MG63 (cell line): ENCODE measurements at regions not wholly inside any gene's neighbourhood (a gene's known extent, or its start where the extent isn't known, plus 50 kb on each side); places are given as distances from the start of the nearest gene placed in this dataset.

Experiments
- DNase-seq: peaks from one replicate; pipeline ENCODE4 v3.0.0-alpha.2; 2020
- H3K27me3 ChIP-seq: fragments of 250-450 bp; sonication (Bioruptor Pico); 2 replicates; pipeline ENCODE4 v1.5.1; 2020; ENCODE audit warnings: mild to moderate bottlenecking, moderate library complexity
- H3K36me3 ChIP-seq: fragments of 250-450 bp; sonication (Bioruptor Pico); 2 replicates; pipeline ENCODE4 v1.5.1; 2020; ENCODE audit warnings: mild to moderate bottlenecking, moderate library complexity
- H3K4me3 ChIP-seq: fragments of 250-450 bp; sonication (Bioruptor Pico); 2 replicates; pipeline ENCODE4 v1.5.1; 2020; ENCODE audit warnings: mild to moderate bottlenecking, moderate library complexity
- H3K9me3 ChIP-seq: fragments of 250-450 bp; sonication (Bioruptor Pico); 2 replicates; pipeline ENCODE4 v1.5.1; 2020; ENCODE audit warnings: mild to moderate bottlenecking, moderate library complexity

DNA sequence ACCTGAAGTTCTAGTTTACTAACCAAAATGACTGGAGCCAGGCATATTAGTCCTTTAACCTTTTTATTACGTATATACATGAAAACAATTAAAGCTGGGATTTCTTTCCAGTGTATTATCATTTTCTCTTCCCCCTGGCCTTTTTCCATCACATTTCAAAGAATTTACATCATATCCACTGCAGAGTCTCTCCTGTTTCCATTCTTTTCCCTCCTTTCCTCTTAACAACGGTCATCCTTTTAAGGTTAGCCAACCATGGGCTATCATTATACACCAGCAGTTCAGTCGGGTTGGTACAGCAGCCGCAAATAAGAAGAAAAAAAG is 104.6 kb downstream of the TFAP2A start:
- H3K4me3 ChIP-seq = no peak overlapping the region
- H3K9me3 ChIP-seq = no peaks in the 10 kb centered on the region
- H3K36me3 ChIP-seq = no peaks in the 10 kb centered on the region
- no peaks in the 10 kb centered on the region for H3K27me3 ChIP-seq
- no peak for DNase-seq

DNA sequence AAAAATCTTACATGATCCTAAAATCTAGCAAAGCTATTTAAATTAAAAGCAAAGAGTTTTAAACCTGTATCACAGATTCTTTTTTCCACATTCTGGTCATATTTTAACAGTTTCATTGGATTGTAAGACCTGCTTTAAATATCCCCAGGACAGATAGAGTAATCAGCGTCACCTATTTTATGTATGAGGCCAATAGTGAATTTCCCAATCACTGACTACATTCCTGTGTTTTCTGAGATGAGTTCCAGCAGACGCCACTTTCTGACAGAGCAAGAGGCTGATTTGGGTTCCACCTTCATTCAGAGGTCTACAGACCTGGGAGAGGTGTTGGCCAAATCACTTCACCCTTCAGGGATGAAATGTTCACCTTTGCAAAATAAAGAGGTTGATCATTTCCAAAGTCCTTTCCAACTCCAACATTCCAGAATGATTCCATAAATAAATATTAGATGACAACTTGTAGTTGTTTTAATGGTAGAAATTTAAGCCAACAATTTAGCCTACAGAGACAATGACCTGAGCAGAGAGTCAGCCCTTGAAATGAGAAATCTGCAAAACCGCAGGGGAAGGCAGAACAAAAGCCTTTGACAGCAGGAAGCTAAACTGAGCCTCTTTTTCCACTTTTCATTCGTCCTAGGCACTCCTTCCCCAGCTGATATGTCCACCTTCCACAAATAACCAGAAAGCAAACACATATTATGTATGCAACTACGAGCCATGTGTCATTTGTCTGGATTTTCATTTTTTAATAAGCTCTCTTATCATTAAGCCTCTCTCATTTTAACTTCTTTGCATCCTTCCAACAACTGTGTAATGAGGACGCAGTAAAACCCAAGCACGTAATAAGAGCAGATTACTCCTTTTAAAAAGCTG is 105.2 kb downstream of the TFAP2A start:
- no peak for DNase-seq
- Histone ChIP-seq H3K36me3 (no peaks in the 10 kb centered on the region), H3K9me3 (no peaks in the 10 kb centered on the region), H3K4me3 (no peak overlapping the region), H3K27me3 (no peaks in the 10 kb centered on the region)

DNA sequence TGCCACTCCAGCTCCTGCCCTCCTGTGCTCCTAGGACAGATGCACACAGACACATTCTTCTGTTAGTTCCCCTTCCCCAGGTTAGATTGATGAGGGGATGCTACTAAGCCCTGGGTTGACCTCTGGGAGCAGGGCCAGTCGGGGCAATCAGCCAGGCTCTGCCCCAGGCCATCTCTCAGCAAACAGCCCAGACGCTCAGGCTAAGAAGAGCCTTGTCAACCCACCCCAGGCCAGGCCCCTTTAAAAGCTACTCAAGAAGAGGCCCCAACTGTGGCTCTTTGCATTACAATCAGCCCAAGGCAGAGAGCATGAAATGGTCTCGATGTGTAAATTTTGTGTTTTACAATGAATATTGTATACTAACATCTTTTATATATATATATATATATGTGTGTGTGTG is 107.4 kb downstream of the TFAP2A start:
- H3K9me3 ChIP-seq = no peaks in the 10 kb centered on the region
- DNase-seq = no peak
- H3K4me3 ChIP-seq = no peak overlapping the region
- no peaks in the 10 kb centered on the region for H3K27me3 ChIP-seq
- no peaks in the 10 kb centered on the region for H3K36me3 ChIP-seq

DNA sequence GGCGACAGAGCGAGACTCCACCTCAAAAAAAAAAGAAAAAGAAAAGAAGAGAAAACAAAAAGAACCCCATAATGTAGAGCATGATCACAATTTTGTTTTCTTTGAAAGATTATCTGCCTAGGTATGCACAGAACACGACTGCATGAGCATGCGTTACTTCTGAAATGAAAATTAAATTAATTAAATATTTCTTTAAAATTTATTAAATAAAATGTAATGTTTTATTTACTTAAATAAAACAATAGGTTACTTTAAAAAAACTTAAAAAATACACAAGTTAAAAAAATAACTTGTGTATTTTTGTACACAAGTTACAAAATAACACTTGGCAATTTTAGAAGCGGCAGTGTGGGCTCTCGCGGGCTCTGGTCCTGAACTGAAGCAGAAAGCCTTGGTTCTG is 107.8 kb downstream of the TFAP2A start:
- no peak for DNase-seq
- Histone ChIP-seq H3K4me3 (no peak overlapping the region), H3K27me3 (no peaks in the 10 kb centered on the region), H3K9me3 (no peaks in the 10 kb centered on the region), H3K36me3 (no peaks in the 10 kb centered on the region)

DNA sequence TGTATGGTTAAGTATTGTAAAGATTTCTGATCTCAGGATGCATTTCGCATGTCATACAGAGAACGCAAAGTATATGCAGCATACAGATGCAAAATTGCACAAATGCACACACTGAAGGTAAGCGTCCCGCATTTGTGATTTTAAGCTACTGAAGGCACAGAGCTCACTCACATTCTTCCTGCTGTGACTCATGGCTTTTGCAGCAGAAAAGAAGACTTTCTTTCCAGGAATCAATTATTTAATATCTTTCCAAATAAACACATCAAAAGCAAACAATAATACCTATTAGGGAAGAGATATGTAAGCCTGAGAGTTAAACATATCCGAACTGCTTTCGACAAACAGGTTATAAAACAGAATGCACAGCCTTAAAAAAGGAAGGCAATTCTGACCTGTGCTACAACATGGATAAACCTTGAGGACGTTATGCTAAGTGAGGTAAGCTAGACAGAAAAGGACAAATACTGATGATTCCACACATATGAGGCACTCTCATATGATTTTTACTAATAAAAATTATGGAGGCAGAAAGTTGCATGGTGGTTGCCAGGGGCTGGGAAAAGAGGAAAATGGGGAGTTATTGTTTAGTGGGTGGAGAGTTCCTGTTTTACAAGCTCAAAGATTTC is 109.0 kb downstream of the TFAP2A start:
- no peak overlapping the region for H3K4me3 ChIP-seq
- no peaks in the 10 kb centered on the region for H3K9me3 ChIP-seq
- no peaks in the 10 kb centered on the region for H3K27me3 ChIP-seq
- H3K36me3 ChIP-seq = no peaks in the 10 kb centered on the region
- DNase-seq = no peak

DNA sequence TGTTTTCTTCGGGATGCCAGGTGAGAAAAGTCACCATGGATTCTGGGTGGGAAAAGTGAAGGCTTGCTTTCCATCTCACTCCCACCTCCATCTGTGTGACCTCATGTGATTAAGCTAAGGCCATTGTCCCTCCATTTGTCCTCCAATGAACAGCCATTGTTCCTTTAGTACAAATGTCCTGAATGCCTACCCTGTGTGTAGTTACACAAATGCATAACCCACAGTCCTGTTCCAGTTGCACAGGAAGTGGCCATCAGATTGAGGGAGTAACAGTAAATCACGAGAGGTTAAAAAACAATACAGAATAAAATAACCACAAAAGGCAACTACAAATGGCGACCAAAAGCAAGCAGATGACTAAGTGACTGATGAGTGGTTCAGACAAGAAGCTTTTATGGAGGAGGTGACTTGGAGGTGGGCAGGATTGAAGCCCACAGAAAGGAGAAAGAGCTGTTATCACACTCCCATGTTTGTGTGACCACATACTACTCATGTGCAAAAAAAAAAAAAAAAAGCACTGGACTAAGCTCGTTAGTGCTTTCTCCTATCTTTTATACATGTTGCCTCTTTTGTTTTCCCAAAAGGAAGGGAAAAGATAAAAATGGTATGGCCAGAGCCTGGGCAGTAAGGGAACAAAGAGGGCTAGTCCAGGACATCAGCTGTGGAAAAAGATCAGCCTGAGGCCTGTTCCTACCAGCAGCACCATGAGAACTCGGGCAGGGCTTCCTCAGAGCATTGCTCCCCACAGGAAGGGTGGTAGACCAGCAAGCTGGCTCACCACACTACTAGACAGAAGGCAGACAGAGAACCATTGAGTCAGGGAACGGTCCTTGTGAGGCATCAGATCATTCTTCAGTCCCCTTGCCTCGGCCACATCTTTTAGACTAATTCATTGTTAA is 111.0 kb downstream of the TFAP2A start:
- H3K4me3 ChIP-seq = no peak overlapping the region
- H3K27me3 ChIP-seq = no peaks in the 10 kb centered on the region
- no peak for DNase-seq
- no peaks in the 10 kb centered on the region for H3K9me3 ChIP-seq
- H3K36me3 ChIP-seq = no peaks in the 10 kb centered on the region

DNA sequence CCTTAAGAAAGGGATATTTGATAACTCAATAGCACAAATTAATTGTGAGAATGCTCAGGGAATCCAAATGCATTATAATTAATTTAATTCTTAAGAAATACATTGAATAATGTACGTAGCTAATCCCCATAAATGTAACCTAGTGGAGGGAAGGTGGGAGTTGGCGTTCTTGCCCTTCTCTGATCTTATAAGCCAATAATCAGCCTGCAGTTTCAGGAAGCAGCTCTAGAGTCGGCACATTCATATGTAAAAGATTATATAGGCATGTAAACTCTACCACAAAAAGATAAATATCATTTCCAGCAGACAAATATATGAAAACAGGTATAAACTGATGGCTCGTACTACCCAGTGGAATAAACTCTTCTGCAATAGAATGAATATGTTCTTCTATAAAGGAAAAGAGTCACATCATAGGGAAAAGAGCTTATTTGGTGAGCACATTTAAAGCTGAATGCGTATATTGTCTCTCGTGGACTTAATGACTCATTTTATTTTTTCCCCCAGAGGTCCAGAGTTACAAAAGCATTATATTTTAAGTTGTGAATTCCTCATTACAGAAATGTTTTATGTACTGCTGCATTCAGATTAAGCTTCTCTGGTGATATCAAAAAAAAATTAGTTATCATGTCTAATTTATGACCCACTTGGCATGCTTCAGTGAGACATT is 112.2 kb downstream of the TFAP2A start:
- no peaks in the 10 kb centered on the region for H3K27me3 ChIP-seq
- H3K9me3 ChIP-seq = no peaks in the 10 kb centered on the region
- no peaks in the 10 kb centered on the region for H3K36me3 ChIP-seq
- H3K4me3 ChIP-seq = no peak overlapping the region
- DNase-seq = no peak

DNA sequence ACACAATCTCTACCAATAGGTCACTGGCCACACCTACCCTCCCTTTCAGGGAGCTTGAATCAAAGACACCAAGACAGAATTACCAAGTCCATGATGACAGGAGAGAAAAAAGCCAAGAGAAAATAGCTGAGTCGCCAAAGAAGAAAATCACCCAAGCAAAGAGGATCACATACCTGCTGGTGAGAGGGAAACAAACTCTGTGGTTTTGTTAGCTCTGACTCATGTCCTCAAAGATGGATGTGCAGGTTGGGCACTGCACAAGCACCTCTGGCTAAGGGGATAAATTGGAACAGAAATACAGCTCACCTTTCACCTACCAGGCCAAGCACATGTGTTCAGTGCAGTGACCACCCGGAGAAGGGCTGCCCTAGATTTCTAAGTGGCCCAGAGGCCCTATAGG is 114.8 kb downstream of the TFAP2A start:
- no peak for DNase-seq
- Histone ChIP-seq H3K9me3 (no peaks in the 10 kb centered on the region), H3K27me3 (no peaks in the 10 kb centered on the region), H3K4me3 (no peak overlapping the region), H3K36me3 (no peaks in the 10 kb centered on the region)

DNA sequence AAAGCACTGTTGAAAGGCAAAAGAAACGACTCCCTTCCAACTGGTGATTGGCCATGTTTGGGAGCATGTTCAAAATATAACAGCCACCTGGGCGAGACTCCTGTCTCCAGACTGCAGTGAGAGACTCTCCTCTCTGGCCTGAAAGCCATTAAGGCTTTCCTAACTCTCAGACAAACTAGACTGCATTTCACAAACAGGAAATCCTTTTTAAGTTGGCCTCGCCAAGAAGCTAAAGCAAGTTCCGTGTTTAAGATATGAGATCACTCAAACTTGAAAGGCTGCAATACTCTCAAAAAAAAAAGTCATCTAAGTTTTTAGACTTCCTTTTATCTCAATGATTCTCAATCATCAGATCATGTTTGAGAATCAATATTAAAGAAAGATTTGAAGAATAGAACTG is 117.0 kb downstream of the TFAP2A start:
- peak; percentile 31 for DNase-seq
- Histone ChIP-seq H3K9me3 (no peaks in the 10 kb centered on the region), H3K36me3 (no peaks in the 10 kb centered on the region), H3K27me3 (no peaks in the 10 kb centered on the region), H3K4me3 (no peak overlapping the region)

DNA sequence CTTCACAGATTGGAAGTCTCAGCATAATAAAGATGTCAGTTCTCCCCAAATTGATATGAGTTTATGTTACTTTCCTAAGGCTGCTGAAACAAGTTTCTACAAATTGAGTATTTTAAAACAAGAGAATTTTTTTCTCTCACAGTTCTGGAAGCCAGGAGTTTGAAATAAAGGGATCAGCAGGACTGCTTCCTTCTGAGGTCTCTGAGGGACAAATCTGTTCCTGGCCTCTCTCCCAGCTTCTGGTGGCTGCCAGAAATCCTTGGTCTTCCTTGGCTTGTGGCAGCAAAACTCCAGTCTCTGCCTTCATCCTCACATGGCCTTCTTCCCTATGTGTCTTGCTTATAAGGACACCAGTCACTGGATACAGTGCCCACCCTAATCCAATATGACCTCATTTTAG is 136.1 kb downstream of the TFAP2A start:
- no peaks in the 10 kb centered on the region for H3K36me3 ChIP-seq
- H3K27me3 ChIP-seq = no peaks in the 10 kb centered on the region
- DNase-seq = peak; percentile 40
- H3K9me3 ChIP-seq = peaks cover 9% of the 10 kb centered on the region; the same call in 1 of the 2 replicates
- H3K4me3 ChIP-seq = no peak overlapping the region

DNA sequence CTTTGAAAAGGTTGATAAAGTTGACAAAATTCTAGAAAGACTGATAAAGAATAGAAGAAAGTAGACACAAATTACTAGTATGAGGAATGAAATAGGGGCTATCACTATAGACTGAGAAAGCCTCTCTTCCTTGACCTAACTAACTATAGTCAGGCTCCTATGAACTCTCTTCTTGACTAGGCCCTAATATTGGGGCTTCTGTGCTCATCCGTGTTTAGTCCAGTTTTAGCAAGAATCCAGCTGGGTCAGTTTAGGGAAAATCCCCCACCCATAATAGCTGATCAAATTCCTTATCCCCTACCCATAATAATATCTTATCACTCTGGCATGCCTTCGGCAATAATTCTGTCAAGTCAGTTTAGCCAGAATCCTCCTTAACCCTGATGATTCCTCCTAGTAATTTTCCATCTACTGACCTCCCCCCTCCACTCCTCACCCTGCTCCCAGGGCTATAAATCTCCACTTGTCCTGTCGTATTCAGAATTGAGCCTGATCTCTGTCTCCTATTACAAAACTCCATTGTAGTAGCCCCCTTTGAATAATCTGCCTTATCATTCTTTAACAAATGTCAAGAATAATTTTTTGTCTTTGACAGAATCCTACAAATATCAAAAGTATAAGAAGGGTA is 138.1 kb downstream of the TFAP2A start:
- Histone ChIP-seq H3K9me3 (peaks cover 9% of the 10 kb centered on the region; the same call in 1 of the 2 replicates), H3K27me3 (no peaks in the 10 kb centered on the region), H3K4me3 (no peak overlapping the region), H3K36me3 (no peaks in the 10 kb centered on the region)
- no peak for DNase-seq

DNA sequence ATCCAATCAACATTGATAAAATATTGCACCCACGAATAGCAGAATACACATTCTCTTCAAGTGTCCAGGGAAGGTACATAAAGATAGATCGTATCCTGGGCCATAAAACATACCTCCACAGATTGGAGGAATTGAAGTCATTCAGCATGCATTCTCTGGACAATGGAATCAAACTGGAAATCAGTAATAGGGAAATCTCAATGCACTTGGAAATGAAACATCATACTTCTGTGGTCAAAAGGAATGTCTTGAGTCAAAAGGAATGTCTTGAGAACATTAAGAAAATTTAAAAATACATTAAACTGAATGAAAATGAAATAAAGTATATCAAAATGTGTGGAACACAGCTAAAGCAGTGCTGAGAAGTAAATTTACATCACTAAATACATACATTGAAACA is 138.8 kb downstream of the TFAP2A start:
- no peaks in the 10 kb centered on the region for H3K27me3 ChIP-seq
- no peaks in the 10 kb centered on the region for H3K36me3 ChIP-seq
- DNase-seq = no peak
- H3K4me3 ChIP-seq = no peak overlapping the region
- H3K9me3 ChIP-seq = peaks cover 9% of the 10 kb centered on the region; the same call in 1 of the 2 replicates

DNA sequence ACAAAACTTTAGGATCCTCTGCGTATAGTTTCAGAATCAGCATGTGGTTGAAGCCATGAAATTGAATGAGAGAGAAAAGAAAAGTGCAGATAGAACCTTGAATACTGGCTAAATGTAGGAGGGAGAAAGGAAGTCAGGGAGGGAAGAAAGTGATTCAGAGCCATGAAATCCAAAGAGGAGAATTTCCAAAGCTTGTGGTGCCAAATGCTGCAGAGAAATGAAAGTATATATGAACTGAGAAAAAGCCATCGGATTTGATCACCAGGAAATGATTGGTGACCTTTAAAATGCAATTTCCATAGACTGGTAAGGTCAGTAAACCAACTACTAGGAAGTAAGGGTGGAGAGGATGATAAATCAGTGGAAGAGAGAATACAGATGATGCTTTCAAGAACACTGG is 142.3 kb downstream of the TFAP2A start:
- Histone ChIP-seq H3K9me3 (peaks cover 9% of the 10 kb centered on the region; the same call in 1 of the 2 replicates), H3K27me3 (no peaks in the 10 kb centered on the region), H3K4me3 (no peak overlapping the region), H3K36me3 (no peaks in the 10 kb centered on the region)
- DNase-seq = peak; percentile 19

DNA sequence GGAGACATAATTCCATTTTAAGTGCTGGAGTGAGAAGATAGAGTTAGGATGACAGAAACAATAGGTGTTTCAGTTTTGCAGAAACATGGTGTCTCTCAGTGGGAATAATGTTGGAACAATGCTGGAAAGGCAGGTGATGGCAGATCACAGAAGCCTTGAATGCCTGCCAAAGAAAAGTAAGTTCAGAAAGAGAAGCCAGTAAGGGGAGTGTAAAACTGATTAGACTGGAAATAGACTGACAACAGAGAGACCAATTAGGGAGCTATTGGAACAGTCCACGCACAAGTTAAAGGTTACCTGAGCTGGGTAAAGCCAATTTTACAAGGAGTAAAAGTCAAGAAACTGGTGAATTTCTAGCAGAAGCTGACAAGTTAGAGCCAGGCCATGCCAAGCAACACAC is 142.9 kb downstream of the TFAP2A start:
- no peaks in the 10 kb centered on the region for H3K27me3 ChIP-seq
- no peak for DNase-seq
- peaks cover 9% of the 10 kb centered on the region; the same call in 1 of the 2 replicates for H3K9me3 ChIP-seq
- no peaks in the 10 kb centered on the region for H3K36me3 ChIP-seq
- H3K4me3 ChIP-seq = no peak overlapping the region

DNA sequence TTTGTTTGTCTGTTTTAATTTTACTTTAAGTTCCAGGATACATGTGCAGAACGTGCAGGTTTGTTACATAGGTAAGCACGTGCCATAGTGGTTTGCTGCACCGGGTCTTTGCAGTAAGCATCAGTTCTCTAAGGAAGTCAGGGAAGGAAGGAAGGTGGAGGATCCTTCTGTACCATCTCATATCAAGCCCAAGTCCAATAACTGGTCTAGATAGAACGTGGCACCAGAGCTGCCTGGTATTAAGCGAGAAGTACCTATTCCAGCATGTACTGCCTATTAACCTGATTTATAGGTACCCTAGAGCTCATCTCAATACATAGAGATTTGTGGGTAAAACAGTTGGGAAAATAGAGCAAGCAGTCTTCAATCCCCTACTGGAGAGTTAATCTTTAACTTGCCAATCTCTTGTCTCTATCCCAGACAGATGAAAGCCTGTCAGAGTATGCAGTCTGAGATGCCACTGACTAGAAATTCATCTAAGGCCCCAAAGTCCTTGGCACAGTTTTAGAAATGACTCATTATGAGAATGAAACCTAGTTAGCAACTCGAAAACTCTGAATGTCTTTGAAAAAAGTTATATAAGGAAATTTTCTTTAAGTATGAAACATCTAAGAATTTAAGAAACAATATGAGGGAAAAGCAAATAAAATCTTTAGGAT is 144.9 kb downstream of the TFAP2A start:
- peak; percentile 31 for DNase-seq
- Histone ChIP-seq H3K27me3 (no peaks in the 10 kb centered on the region), H3K36me3 (no peaks in the 10 kb centered on the region), H3K9me3 (peaks cover 5% of the 10 kb centered on the region; the same call in 1 of the 2 replicates), H3K4me3 (no peak overlapping the region)
